Stimulated activated naive B cell treated with anti-CD40 and anti-IgM and Interleukin-4, amounts not matched to agents 10 μg/mL and 1 μg/mL and 100 μg/mL, for 72 hours (primary cell): ENCODE measurements at regions not wholly inside any gene's neighbourhood (a gene's known extent, or its start where the extent isn't known, plus 50 kb on each side); places are given as distances from the start of the nearest gene placed in this dataset.
"Not testable (repeated sequence)": the region's sequence is repeated elsewhere in the genome, so short reads cannot be mapped to it uniquely, and the experiment has no call there.

Experiments used
- ATAC-seq, 2 donors: fragments of 150-1000 bp; cut with Tn5 transposase; replicated peaks; 2 replicates each; pipeline ENCODE4 v1.10.0; 2021; ENCODE audit warnings: moderate library complexity in 1 of 2
- DNase-seq: peaks from one replicate; pipeline ENCODE4 v3.0.0; 2021
- H3K27ac Mint-ChIP-seq: one replicate; pipeline ENCODE4 v1.8.0; 2022; ENCODE audit warnings: mild to moderate bottlenecking, mixed read lengths
- H3K27me3 Mint-ChIP-seq, 2 donors: one replicate each; pipeline ENCODE4 v1.8.0; 2022; ENCODE audit warnings: mixed read lengths in 2 of 2
- H3K36me3 Mint-ChIP-seq, 2 donors: one replicate each; pipeline ENCODE4 v1.8.0; 2022; ENCODE audit warnings: mixed read lengths in 2 of 2, mild to moderate bottlenecking in 1 of 2
- H3K4me1 Mint-ChIP-seq, 2 donors: one replicate each; pipeline ENCODE4 v1.8.0; 2022; ENCODE audit warnings: mixed read lengths in 2 of 2, mild to moderate bottlenecking in 1 of 2
- H3K4me3 Mint-ChIP-seq, 2 donors: one replicate each; pipeline ENCODE4 v1.8.0; 2022; ENCODE audit warnings: mild to moderate bottlenecking in 2 of 2, mixed read lengths in 2 of 2, moderate library complexity in 1 of 2
- H3K9me3 Mint-ChIP-seq, 2 donors: one replicate each; pipeline ENCODE4 v1.8.0; 2022; ENCODE audit warnings: mixed read lengths in 2 of 2, mild to moderate bottlenecking in 1 of 2

DNA sequence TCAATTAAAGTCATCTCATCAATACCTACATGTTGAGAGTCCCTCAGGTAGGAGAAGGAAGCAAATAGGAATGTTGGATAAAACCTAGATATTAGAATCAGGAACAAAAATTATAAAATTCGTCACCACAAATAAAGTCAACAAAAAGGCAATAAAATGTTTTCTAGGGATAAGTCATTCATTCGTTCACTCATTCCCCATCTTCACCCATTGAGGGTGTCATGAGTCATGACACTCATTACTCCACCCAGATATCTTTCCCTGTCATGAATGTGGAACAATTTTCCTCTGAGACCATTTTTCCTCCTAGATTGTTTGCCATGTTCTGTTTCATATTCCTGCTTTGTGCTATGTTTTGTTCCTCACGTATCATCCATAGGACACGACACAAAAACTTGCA, 50.9 kb upstream of the OLIG3 start:
- peaks cover 26 to 58% of the 10 kb centered on the region in 2 donors for H3K27me3 Mint-ChIP-seq
- DNase-seq (no peak), ATAC-seq (no peak)
- no peaks in the 10 kb centered on the region for H3K36me3 Mint-ChIP-seq
- H3K4me3 Mint-ChIP-seq: no peak overlapping the region
- H3K27ac Mint-ChIP-seq: no peak overlapping the region
- no peaks in the 10 kb centered on the region for H3K4me1 Mint-ChIP-seq
- H3K9me3 Mint-ChIP-seq: peaks cover 0 to 2% of the 10 kb centered on the region in 2 donors

DNA sequence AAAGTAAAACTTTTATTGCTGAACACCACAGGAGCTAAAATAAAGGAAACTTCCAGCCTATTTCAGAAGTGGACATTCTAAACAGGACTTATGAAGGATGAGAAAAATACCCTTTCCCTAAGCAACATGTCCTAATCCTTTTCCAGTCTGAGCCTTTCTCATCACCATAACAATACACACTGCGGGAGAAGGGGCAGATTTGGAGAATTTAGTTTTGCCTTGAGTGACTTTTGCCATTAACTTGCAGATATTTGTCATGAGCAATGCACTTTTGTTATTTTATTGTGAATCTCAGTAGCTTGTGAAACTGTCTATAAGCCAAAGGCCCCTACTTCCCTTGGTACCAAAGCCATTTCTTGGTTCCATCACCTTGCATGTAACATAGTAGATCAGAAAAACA, 53.0 kb upstream of the OLIG3 start:
- DNase-seq (no peak), ATAC-seq (no peak)
- no peak overlapping the region for H3K27ac Mint-ChIP-seq
- peaks cover 21 to 52% of the 10 kb centered on the region in 2 donors for H3K27me3 Mint-ChIP-seq
- no peaks in the 10 kb centered on the region for H3K4me1 Mint-ChIP-seq
- H3K9me3 Mint-ChIP-seq: no peaks in the 10 kb centered on the region
- H3K4me3 Mint-ChIP-seq: no peak overlapping the region
- H3K36me3 Mint-ChIP-seq: no peaks in the 10 kb centered on the region

DNA sequence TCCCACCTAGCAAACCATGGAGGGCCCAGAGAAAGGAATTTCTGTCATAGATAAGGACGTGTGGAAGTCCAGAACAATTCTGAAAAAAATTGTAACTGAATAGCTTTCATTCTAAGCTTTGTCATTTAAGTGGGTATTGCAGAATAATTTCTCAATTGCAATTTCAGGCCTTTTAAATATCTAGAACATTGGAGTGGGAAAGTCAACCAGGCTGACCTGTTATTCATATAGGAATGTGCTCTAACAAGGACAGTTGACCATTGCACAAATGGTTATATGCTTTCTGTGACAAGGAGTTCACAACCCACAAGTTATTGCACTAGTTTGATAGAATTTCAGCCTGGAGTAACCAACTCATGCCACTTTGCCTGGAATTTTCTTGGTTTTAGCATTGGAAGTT, 53.4 kb upstream of the OLIG3 start:
- H3K36me3 Mint-ChIP-seq: no peaks in the 10 kb centered on the region
- H3K9me3 Mint-ChIP-seq: no peaks in the 10 kb centered on the region
- no peaks in the 10 kb centered on the region for H3K4me1 Mint-ChIP-seq
- peaks cover 18 to 48% of the 10 kb centered on the region in 2 donors for H3K27me3 Mint-ChIP-seq
- ATAC-seq (no peak), DNase-seq (no peak)
- no peak overlapping the region for H3K27ac Mint-ChIP-seq
- H3K4me3 Mint-ChIP-seq: no peak overlapping the region

DNA sequence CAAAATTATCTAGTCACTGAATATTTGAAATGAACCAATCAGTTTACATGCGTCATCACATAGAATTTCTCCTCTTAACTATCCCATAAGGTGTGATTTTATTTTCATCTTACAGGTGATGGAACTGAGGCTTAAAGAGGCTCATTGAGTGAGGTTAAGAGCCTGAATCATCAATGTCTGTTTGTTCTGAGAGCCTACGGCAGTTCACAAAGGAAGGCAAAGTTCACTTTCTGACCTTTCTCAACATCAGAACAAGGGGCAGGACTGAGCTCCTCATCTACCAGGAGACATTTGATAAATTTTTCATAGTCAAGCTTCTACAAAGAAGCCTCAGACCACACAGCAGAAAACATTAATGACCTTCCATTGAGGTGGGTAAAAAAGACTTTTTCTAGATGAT, 54.9 kb upstream of the OLIG3 start:
- no peaks in the 10 kb centered on the region for H3K36me3 Mint-ChIP-seq
- ATAC-seq (no peak), DNase-seq (no peak)
- peaks cover 11 to 34% of the 10 kb centered on the region in 2 donors for H3K27me3 Mint-ChIP-seq
- no peak overlapping the region for H3K4me3 Mint-ChIP-seq
- H3K27ac Mint-ChIP-seq: no peak overlapping the region
- H3K9me3 Mint-ChIP-seq: no peaks in the 10 kb centered on the region
- no peaks in the 10 kb centered on the region for H3K4me1 Mint-ChIP-seq

DNA sequence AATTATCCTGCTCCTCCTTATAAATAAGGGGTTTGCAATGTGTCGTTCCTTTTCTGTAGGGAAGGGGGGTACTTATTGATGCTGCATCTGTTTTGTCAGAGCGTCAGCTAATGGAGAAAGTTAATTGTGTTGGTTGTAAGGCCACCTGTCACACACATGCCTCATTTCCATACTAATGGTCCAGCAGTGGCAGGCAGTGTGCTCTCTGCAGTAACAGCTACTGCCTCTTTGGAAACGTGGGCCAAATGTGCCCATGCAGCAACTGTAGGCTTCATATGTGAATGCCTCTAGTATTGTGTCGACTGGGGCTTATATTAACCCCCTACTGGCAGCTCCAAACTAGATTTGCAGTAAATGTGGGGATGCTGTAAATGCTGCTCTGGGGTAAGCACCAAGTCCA, 56.3 kb upstream of the OLIG3 start:
- Mint-ChIP-seq H3K4me3 (no peak overlapping the region), H3K36me3 (no peaks in the 10 kb centered on the region), H3K9me3 (no peaks in the 10 kb centered on the region), H3K4me1 (no peaks in the 10 kb centered on the region), H3K27me3 (peaks cover 10 to 25% of the 10 kb centered on the region in 2 donors), H3K27ac (no peak overlapping the region)
- ATAC-seq (no peak), DNase-seq (no peak)

DNA sequence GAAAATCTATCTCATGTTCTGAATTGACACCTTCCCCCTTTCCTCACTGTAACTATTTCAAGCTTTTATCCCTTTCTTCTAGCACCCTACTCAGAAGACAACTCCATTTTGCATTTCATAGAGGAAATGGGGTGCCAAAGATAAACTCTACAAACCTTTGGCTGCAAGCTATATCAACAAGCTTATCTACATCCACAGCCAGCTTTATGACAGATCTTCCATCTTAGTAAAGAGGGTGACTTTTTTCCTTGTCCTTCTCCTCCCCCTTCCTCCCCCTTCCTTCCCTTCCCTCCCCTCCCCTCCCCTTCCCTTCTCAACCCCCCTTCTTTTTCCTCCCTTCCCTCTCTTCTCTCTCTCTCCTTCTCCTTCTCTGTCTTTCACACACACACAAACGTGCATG, 58.0 kb upstream of the OLIG3 start:
- H3K27ac Mint-ChIP-seq: no peak overlapping the region

DNA sequence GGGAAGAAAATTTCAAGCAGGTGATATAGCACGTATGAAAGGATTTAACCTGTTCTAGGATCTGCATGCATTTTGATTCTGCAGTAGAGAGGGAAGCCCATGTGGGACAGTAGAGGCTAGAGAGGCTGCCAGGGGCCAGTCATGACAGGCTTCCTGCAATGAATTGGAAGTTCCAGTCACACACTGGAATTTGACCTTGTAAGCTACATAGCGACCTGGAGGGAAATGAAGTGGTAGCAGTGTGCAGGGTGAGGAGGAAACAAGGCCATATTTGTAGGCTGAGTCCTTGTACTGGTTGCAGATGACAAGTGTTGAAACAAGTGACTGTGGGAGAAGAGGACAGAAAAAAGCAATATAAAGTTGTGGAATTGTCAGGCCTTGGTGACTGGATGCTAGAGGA, 58.6 kb upstream of the OLIG3 start:
- DNase-seq: no peak
- peaks cover 0 to 2% of the 10 kb centered on the region in 2 donors for H3K4me1 Mint-ChIP-seq
- peaks cover 17 to 27% of the 10 kb centered on the region in 2 donors for H3K27me3 Mint-ChIP-seq
- H3K27ac Mint-ChIP-seq: no peak overlapping the region
- ATAC-seq: no peak
- H3K9me3 Mint-ChIP-seq: peaks cover 0 to 3% of the 10 kb centered on the region in 2 donors
- H3K4me3 Mint-ChIP-seq: no peak overlapping the region
- no peaks in the 10 kb centered on the region for H3K36me3 Mint-ChIP-seq

More for the DNA sequence above, 58.0 kb upstream of the OLIG3 start:
- no peak for ATAC-seq
- Mint-ChIP-seq H3K9me3 (peaks cover 0 to 3% of the 10 kb centered on the region in 2 donors), H3K4me3 (no peak overlapping the region), H3K4me1 (peaks cover 0 to 2% of the 10 kb centered on the region in 2 donors), H3K27me3 (peaks cover 17 to 27% of the 10 kb centered on the region in 2 donors), H3K36me3 (no peaks in the 10 kb centered on the region)
- no peak for DNase-seq

GRCh38 chr6:137559521-137560183, 65.5 kb upstream of the OLIG3 start:
- not testable (repeated sequence) for DNase-seq, H3K27ac Mint-ChIP-seq, H3K36me3 Mint-ChIP-seq, H3K4me1 Mint-ChIP-seq, H3K4me3 Mint-ChIP-seq, H3K9me3 Mint-ChIP-seq, ATAC-seq
- H3K27me3 Mint-ChIP-seq: peaks cover 45 to 52% of the 10 kb centered on the region in 2 donors

GRCh38 chr6:137560184-137560563, 66.0 kb upstream of the OLIG3 start:
- ATAC-seq: no peak
- Mint-ChIP-seq H3K4me1 (peaks cover 0 to 2% of the 10 kb centered on the region in 2 donors), H3K27ac (no peak overlapping the region), H3K4me3 (no peak overlapping the region), H3K36me3 (peaks cover 0 to 3% of the 10 kb centered on the region in 2 donors), H3K9me3 (peaks cover 3 to 7% of the 10 kb centered on the region in 2 donors), H3K27me3 (peaks cover 43 to 52% of the 10 kb centered on the region in 2 donors)
- DNase-seq: no peak

GRCh38 chr6:137568067-137568466, 73.9 kb upstream of the OLIG3 start:
- Mint-ChIP-seq H3K27ac (no peak overlapping the region), H3K9me3 (peaks cover 0 to 4% of the 10 kb centered on the region in 2 donors), H3K4me1 (no peaks in the 10 kb centered on the region), H3K4me3 (no peak overlapping the region), H3K36me3 (no peaks in the 10 kb centered on the region), H3K27me3 (peaks cover 38 to 52% of the 10 kb centered on the region in 2 donors)
- ATAC-seq (no peak), DNase-seq (no peak)

DNA sequence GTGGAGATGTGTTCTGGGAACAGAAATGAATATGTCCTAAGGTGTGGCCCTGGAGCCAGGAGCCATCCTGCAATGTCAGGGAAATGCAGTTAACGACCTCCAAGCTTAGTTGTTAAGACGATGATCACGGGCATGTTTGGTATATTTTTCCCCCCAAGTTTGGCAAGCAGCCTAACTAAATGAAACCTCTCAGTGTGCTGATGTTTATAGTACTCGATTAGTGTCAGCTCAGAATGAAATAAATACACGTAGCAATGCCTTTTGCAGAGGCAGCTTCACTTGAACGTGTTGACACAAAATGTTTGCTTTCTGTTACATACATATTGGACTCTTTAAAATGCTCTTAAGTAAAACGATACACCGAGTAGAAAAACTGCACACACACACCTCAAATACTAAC, 76.2 kb upstream of the OLIG3 start:
- ATAC-seq: no peak
- Mint-ChIP-seq H3K27me3 (peaks cover 48 to 62% of the 10 kb centered on the region in 2 donors), H3K4me3 (no peak overlapping the region), H3K4me1 (no peaks in the 10 kb centered on the region), H3K27ac (no peak overlapping the region), H3K36me3 (no peaks in the 10 kb centered on the region), H3K9me3 (no peaks in the 10 kb centered on the region)
- DNase-seq: no peak

DNA sequence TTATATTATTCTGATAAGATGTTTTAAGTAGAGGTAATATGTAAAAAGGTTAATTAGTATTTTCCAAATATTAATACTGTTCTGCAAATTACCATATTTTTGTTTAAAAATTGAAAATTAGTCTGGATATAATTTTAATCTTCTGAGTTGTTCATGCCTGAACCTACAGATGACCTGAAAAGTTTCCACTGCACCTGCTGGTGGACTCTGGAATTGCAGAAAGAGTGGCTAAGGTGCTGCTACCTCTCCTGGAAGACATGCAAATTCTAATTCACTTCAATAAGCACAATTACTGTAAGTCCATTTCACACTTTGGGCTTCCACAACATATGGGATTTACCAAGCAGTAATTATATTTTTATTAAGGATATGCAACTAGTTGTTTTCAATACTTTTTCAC, 77.7 kb upstream of the OLIG3 start:
- no peaks in the 10 kb centered on the region for H3K9me3 Mint-ChIP-seq
- H3K4me3 Mint-ChIP-seq: no peak overlapping the region
- DNase-seq (no peak), ATAC-seq (peak; percentile 71 to 77)
- H3K27ac Mint-ChIP-seq: no peak overlapping the region
- peaks cover 40 to 51% of the 10 kb centered on the region in 2 donors for H3K27me3 Mint-ChIP-seq
- no peaks in the 10 kb centered on the region for H3K36me3 Mint-ChIP-seq
- H3K4me1 Mint-ChIP-seq: no peaks in the 10 kb centered on the region

DNA sequence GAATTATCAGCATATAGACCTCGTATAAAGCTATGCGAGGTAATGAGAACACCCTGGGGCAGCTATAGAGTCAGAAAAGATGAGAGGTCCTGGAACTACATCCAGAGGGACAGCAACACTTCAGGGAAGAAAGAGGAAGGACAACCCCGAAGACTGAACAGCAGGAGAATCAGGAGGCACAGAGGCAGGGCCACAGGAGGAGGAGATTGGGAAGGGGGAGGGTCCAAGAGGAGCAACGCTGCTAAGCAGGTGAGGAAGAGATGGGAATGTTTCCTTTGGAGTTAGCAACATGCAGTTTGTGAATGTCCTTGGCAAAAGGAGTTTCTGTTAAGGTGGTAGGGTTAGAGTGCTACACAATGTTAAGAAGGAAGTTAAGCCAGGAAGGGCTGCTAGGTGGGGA, 79.5 kb upstream of the OLIG3 start:
- no peaks in the 10 kb centered on the region for H3K36me3 Mint-ChIP-seq
- no peaks in the 10 kb centered on the region for H3K4me1 Mint-ChIP-seq
- ATAC-seq (no peak), DNase-seq (no peak)
- H3K4me3 Mint-ChIP-seq: no peak overlapping the region
- H3K27me3 Mint-ChIP-seq: peaks cover 22 to 32% of the 10 kb centered on the region in 2 donors
- H3K27ac Mint-ChIP-seq: no peak overlapping the region
- no peaks in the 10 kb centered on the region for H3K9me3 Mint-ChIP-seq

DNA sequence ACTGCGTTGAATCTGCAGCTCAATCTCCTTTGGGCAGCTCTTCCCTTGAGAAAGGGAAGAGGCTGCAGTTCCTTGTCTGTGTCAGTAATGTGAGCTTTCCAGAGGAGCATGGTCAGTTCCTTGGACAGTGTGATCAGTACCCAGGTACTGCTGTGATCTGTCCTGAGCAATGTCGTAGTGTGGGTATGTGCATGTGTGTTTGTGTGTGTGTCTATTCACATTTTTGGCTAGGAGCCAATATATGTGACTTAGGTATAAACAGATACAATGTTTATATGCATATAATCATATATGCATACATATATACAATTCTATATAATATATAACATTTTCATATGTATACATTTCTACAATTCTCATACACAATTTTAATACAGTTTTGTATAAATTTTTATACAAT, 85.4 kb upstream of the OLIG3 start:
- H3K4me1 Mint-ChIP-seq: peaks cover 9 to 16% of the 10 kb centered on the region in 2 donors
- H3K27ac Mint-ChIP-seq: no peak overlapping the region
- peaks cover under 1 to 8% of the 10 kb centered on the region in 2 donors for H3K27me3 Mint-ChIP-seq
- H3K9me3 Mint-ChIP-seq: no peaks in the 10 kb centered on the region
- no peak for ATAC-seq
- H3K4me3 Mint-ChIP-seq: no peak overlapping the region
- no peak for DNase-seq
- no peaks in the 10 kb centered on the region for H3K36me3 Mint-ChIP-seq

DNA sequence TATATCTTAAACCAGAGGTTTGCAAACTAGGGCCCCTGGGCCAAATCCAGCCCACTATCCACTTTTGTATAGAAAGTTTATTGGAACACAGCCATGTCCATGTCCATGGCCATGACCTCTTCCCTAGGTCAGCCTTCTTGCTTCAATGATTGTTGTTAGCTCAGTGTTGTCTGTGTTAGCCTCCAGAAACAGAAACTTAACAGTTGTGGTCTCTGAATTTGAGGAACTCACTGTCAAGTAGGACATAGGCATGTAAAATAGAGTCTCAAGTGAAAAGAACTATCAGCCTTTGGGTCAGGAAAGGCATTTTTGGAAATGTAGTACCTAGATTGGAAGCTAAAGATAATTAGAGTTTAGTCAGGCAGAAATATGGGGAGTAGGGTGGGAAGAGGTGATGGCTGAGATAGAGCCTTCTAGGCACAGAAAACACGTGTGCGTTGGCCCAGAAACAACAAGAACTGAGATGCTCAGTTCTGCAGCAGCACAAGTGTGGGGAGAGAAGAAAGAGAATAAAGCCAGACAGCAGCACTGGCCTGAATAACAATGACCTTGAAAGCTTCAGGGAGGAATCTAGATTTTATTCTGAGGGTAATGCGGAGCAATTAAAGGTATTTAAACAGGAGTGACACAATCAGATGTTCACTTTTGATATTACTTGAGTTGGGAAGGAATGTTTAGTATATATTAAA, 87.0 kb upstream of the OLIG3 start:
- Mint-ChIP-seq H3K27me3 (peaks cover 0 to 9% of the 10 kb centered on the region in 2 donors), H3K36me3 (no peaks in the 10 kb centered on the region), H3K9me3 (no peaks in the 10 kb centered on the region), H3K4me1 (peaks cover 9 to 16% of the 10 kb centered on the region in 2 donors), H3K4me3 (no peak overlapping the region), H3K27ac (no peak overlapping the region)
- DNase-seq: no peak
- peak; percentile 78 to 85 for ATAC-seq
